ENCODE measurements at regions not wholly inside any gene's neighbourhood (a gene's known extent, or its start where the extent isn't known, plus 50 kb on each side); places are given as distances from the start of the nearest gene placed in this dataset.

- TF ChIP-seq POLR2A (IDR thresholded peaks at IDR 0.05) (no peak), CTCF (IDR thresholded peaks at IDR 0.05) (no peak)
These were observed 292.7 kb downstream of the OLFM4 start for GRCh38 chr13:53321296-53321801.
